ENCODE measurements at regions not wholly inside any gene's neighbourhood (a gene's known extent, or its start where the extent isn't known, plus 50 kb on each side); places are given as distances from the start of the nearest gene placed in this dataset.

DNA sequence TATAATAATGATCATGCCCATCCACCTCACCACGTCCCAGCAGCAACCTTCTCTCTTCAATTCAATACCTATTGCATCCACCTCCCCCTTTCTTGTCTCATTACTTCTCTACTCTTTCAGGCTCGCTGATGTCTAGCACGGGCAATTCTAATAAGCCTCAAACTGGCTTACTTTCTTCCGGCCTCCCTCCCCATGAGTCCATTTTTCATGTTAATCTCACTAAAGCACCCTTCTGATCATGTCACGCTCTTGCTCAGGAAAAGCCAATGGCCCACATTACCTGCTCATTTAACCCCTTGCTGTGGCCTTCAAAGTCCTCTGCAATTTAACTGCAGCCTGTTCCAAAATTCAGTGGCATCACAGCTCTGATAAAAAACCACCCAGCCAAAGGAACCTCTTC is 105.1 kb downstream of the UTRN start:
- no peaks in the 10 kb centered on the region for H3K36me3 ChIP-seq
- no peaks in the 10 kb centered on the region for H3K27me3 ChIP-seq
- no peak overlapping the region for H3K27ac ChIP-seq
- intact Hi-C loops (cut with DNase I): no loop called here
- peaks cover 0 to 13% of the 10 kb centered on the region in 2 donors for H3K4me1 ChIP-seq
- no peaks in the 10 kb centered on the region for H3K9me3 ChIP-seq
- H3K4me3 ChIP-seq: no peak overlapping the region
- no peak for DNase-seq (ENCODE audit: low spot score in 2 of 2)
- no peak for TF ChIP-seq CTCF (IDR thresholded peaks at IDR 0.05)

DNA sequence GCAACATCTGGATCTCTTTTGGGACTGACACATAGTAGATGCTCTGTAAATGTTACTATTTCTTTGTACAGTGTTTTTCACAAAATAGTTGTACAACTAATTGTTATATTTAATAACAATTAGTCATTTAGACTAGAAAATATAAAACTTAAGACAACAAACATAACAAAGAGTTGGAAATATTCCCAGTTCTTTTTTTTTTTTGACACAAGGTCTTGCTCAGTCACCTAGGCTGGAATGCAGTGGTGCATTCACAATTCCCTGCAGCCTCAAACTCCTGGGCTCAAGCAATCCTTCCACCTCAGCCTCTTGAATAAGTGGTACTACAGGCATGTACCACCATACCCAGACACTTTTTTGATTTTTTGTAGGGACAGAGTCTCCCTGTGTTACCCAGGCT is 105.8 kb downstream of the UTRN start:
- no peaks in the 10 kb centered on the region for H3K36me3 ChIP-seq
- H3K4me3 ChIP-seq: no peak overlapping the region
- no peak for DNase-seq (ENCODE audit: low spot score in 2 of 2)
- H3K27me3 ChIP-seq: no peaks in the 10 kb centered on the region
- H3K4me1 ChIP-seq: peaks cover 0 to 13% of the 10 kb centered on the region in 2 donors
- intact Hi-C loops (cut with DNase I): no loop called here
- no peak for TF ChIP-seq CTCF (IDR thresholded peaks at IDR 0.05)
- H3K9me3 ChIP-seq: no peaks in the 10 kb centered on the region
- H3K27ac ChIP-seq: no peak overlapping the region

DNA sequence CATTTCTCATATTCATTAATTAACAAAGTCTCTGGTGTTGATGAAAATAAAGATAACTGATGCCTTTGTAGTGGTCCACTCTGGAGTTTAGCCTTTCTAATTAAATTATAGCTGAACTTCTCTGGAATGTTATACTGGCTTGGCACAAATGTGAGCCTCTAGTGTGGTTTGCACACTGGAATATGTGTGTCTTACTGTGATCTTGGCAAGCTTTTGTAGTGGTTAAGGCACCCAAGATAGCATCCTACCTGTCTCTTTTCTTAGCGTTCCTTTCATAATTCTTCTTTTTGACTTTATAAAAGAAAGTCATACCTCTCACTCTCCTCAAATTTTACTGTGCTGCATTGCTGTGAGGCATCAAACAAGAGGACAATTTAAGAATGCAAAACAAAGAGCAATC is 107.4 kb downstream of the UTRN start:
- Histone ChIP-seq H3K27ac (no peak overlapping the region), H3K4me3 (no peak overlapping the region), H3K27me3 (no peaks in the 10 kb centered on the region), H3K4me1 (no peaks in the 10 kb centered on the region), H3K9me3 (no peaks in the 10 kb centered on the region), H3K36me3 (no peaks in the 10 kb centered on the region)
- TF ChIP-seq CTCF (IDR thresholded peaks at IDR 0.05): no peak
- DNase-seq (ENCODE audit: low spot score in 2 of 2): no peak
- intact Hi-C loops (cut with DNase I): no loop called here

- Histone ChIP-seq H3K27ac (no peak overlapping the region), H3K27me3 (no peaks in the 10 kb centered on the region), H3K9me3 (peaks cover 0 to 7% of the 10 kb centered on the region in 2 donors), H3K36me3 (no peaks in the 10 kb centered on the region), H3K4me1 (no peaks in the 10 kb centered on the region), H3K4me3 (no peak overlapping the region)
- intact Hi-C loops (cut with DNase I): no loop called here
- DNase-seq (ENCODE audit: low spot score in 2 of 2): no peak
- no peak for TF ChIP-seq CTCF (IDR thresholded peaks at IDR 0.05)
Observed at GRCh38 chr6:144394210-144394609, 109.1 kb downstream of the UTRN start.

DNA sequence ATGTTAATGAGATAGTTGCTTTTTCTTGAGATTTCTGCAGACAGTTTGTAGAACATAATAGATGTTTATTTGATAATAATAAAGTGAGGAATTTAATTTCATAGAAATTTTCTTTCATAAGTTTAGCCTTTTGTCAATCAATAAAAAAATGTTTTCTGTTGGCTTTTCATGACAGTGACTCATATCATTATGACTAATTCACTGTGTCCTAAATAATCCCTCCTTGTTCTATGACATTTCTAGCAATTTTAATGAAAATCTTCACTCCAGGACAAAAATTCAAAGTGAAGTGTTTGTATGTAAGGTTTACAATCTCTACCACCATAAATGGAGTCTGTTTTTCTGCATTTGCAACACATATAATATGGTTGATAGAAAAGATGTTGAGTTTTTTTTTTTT is 109.9 kb downstream of the UTRN start:
- Histone ChIP-seq H3K27me3 (no peaks in the 10 kb centered on the region), H3K4me3 (no peak overlapping the region), H3K4me1 (no peaks in the 10 kb centered on the region), H3K27ac (no peak overlapping the region), H3K9me3 (peaks cover 0 to 7% of the 10 kb centered on the region in 2 donors), H3K36me3 (no peaks in the 10 kb centered on the region)
- DNase-seq (ENCODE audit: low spot score in 2 of 2): no peak
- intact Hi-C loops (cut with DNase I): no loop called here
- no peak for TF ChIP-seq CTCF (IDR thresholded peaks at IDR 0.05)

DNA sequence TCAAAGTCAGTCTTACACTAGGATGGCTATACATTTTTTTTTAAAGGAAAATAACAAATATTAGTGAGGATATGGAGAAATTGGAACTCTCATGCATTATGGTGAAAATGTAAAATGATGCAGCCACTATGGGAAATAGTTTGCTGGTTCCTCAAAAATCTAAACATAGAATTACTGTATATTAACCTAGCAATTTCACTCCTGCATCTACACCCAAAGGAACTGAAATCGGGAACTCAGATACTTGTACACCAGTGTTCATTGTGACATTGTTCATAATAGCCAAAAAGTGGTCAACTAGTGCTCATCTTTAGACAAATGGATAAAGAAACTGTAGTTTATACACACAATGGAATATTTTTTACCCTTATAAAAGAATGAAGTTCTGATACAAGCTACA is 110.7 kb downstream of the UTRN start:
- intact Hi-C loops (cut with DNase I): loop anchor here (2.0 kb wide), 1 partner anchor 17 kb away; no protein-coding TSS in a partner anchor
- H3K9me3 ChIP-seq: peaks cover 0 to 7% of the 10 kb centered on the region in 2 donors
- H3K36me3 ChIP-seq: no peaks in the 10 kb centered on the region
- TF ChIP-seq CTCF (IDR thresholded peaks at IDR 0.05): no peak
- no peaks in the 10 kb centered on the region for H3K4me1 ChIP-seq
- H3K4me3 ChIP-seq: no peak overlapping the region
- H3K27ac ChIP-seq: no peak overlapping the region
- DNase-seq (ENCODE audit: low spot score in 2 of 2): no peak
- H3K27me3 ChIP-seq: no peaks in the 10 kb centered on the region

Data from ascending aorta (tissue), 2 donors.